ENCODE measurements at regions not wholly inside any gene's neighbourhood (a gene's known extent, or its start where the extent isn't known, plus 50 kb on each side); places are given as distances from the start of the nearest gene placed in this dataset.
"Not testable (repeated sequence)": the region's sequence is repeated elsewhere in the genome, so short reads cannot be mapped to it uniquely, and the experiment has no call there.

DNA sequence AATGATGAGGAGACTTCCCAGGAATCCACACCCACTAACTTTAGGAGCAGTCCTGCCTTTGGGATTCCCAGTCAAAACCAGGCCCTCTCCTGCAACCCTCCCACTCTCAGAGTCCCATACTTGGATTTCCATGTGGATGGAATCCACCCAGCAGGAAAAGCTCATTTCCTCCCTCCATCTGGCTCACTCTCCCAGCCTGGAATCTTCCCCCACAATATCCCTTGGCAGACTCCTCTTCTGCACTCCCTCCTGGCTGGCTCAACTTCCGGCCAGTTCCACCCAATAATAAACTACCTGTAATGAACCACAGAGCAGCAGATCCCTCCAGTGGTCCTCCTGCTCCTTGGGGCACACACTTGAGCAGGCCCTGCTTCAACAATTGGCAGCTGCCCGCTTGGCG, 102.8 kb upstream of the EGLN3 start:
- Mint-ChIP-seq H3K27me3 (ENCODE audit: unreplicated experiment) (peaks cover 8% of the 10 kb centered on the region), H3K4me1 (ENCODE audit: unreplicated experiment) (peaks cover 25% of the 10 kb centered on the region), H3K27ac (ENCODE audit: unreplicated experiment) (peak overlapping the region; percentile 72), H3K9me3 (ENCODE audit: unreplicated experiment) (no peaks in the 10 kb centered on the region), H3K36me3 (ENCODE audit: low read depth, unreplicated experiment) (no peaks in the 10 kb centered on the region), H3K4me3 (ENCODE audit: unreplicated experiment) (no peak overlapping the region)
- TF ChIP-seq CTCF (IDR thresholded peaks at IDR 0.05; ENCODE audit: unreplicated experiment) = no peak
- DNase-seq (ENCODE audit: low spot score) = peak; percentile 11

DNA sequence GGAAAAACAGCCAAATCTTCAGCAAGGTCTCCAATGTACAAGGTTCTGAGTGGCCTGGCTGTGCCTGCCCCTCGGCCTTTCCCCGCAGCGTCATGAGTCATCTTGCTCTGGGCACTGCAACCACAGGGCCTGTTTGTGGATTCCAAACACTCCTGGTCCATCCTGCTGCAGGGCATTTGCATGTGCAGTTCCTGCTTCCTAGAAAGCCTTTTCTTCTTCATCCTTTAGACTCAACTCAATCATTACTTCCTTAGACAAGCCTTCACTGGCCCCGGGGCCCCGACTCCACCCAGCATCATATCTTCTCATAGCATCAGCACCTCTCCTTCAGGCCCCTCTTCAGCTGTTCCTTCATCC, 101.8 kb upstream of the EGLN3 start:
- Mint-ChIP-seq H3K36me3 (ENCODE audit: low read depth, unreplicated experiment) (no peaks in the 10 kb centered on the region), H3K4me1 (ENCODE audit: unreplicated experiment) (peaks cover 25% of the 10 kb centered on the region), H3K9me3 (ENCODE audit: unreplicated experiment) (no peaks in the 10 kb centered on the region), H3K4me3 (ENCODE audit: unreplicated experiment) (no peak overlapping the region), H3K27me3 (ENCODE audit: unreplicated experiment) (peaks cover 8% of the 10 kb centered on the region), H3K27ac (ENCODE audit: unreplicated experiment) (no peak overlapping the region)
- no peak for TF ChIP-seq CTCF (IDR thresholded peaks at IDR 0.05; ENCODE audit: unreplicated experiment)
- no peak for DNase-seq (ENCODE audit: low spot score)

DNA sequence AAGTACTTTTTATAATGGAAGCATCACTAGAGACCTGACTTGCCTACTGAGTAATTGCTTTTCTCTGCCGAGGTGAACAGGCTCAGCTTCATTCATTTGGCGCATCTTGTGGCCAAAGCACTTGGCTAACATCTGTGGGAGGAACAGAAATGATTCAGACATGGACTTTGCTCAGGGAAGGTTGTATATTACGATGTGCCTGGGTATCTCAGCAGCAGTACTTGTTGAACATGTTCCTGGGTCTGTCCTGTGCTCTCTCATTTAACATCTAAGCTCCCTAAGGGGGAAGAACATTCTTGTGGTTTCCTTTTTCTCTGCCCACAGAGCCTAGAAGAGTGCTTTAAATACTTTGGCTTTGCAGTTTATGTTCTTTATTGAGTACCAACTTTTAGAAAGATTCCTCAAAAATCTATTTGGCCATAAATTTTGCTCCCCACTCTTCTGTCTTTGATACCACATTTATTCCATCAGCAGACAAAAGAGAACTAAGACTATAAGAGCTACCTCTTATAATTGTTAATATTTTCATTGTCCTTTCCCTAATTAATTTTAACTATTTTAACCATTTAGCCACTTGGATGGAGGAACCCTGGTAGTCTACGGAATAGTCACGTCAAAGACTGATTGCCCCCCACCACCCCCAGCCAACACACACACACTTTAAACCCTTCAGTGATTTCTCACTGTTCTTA, 101.2 kb upstream of the EGLN3 start:
- H3K4me1 Mint-ChIP-seq (ENCODE audit: unreplicated experiment) = peaks cover 25% of the 10 kb centered on the region
- DNase-seq (ENCODE audit: low spot score) = no peak
- no peak overlapping the region for H3K27ac Mint-ChIP-seq (ENCODE audit: unreplicated experiment)
- no peaks in the 10 kb centered on the region for H3K36me3 Mint-ChIP-seq (ENCODE audit: low read depth, unreplicated experiment)
- H3K9me3 Mint-ChIP-seq (ENCODE audit: unreplicated experiment) = no peaks in the 10 kb centered on the region
- peaks cover 8% of the 10 kb centered on the region for H3K27me3 Mint-ChIP-seq (ENCODE audit: unreplicated experiment)
- TF ChIP-seq CTCF (IDR thresholded peaks at IDR 0.05; ENCODE audit: unreplicated experiment) = no peak
- H3K4me3 Mint-ChIP-seq (ENCODE audit: unreplicated experiment) = no peak overlapping the region

GRCh38 chr14:34050606-34051005, 99.7 kb upstream of the EGLN3 start:
- no peak overlapping the region for H3K27ac Mint-ChIP-seq (ENCODE audit: unreplicated experiment)
- TF ChIP-seq CTCF (IDR thresholded peaks at IDR 0.05; ENCODE audit: unreplicated experiment) = no peak
- peaks cover 8% of the 10 kb centered on the region for H3K27me3 Mint-ChIP-seq (ENCODE audit: unreplicated experiment)
- no peaks in the 10 kb centered on the region for H3K36me3 Mint-ChIP-seq (ENCODE audit: low read depth, unreplicated experiment)
- DNase-seq (ENCODE audit: low spot score) = no peak
- H3K4me3 Mint-ChIP-seq (ENCODE audit: unreplicated experiment) = no peak overlapping the region
- H3K4me1 Mint-ChIP-seq (ENCODE audit: unreplicated experiment) = peaks cover 25% of the 10 kb centered on the region
- no peaks in the 10 kb centered on the region for H3K9me3 Mint-ChIP-seq (ENCODE audit: unreplicated experiment)

DNA sequence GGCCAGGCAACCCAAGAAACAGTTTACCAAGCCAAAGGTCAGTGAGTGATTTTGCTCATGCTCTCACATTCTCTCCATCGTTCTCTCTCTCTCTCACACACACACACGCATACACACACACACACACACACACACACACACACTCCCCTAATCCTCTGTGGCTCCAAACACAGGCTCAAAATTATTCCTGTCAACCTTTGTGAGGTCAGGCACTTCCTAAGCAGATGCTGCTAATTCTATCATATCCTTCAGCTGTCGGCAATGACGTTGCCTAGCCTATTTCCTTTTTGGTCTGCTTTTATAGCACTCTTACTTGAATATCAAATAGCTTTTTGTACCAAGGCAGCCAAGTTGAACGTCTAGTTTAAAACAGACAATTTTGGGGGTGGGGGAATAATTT, 98.9 kb upstream of the EGLN3 start:
- Mint-ChIP-seq H3K4me1 (ENCODE audit: unreplicated experiment) (peaks cover 19% of the 10 kb centered on the region), H3K9me3 (ENCODE audit: unreplicated experiment) (no peaks in the 10 kb centered on the region), H3K27me3 (ENCODE audit: unreplicated experiment) (peaks cover 8% of the 10 kb centered on the region), H3K27ac (ENCODE audit: unreplicated experiment) (peak overlapping the region; percentile 0), H3K36me3 (ENCODE audit: low read depth, unreplicated experiment) (no peaks in the 10 kb centered on the region), H3K4me3 (ENCODE audit: unreplicated experiment) (no peak overlapping the region)
- no peak for TF ChIP-seq CTCF (IDR thresholded peaks at IDR 0.05; ENCODE audit: unreplicated experiment)
- no peak for DNase-seq (ENCODE audit: low spot score)

DNA sequence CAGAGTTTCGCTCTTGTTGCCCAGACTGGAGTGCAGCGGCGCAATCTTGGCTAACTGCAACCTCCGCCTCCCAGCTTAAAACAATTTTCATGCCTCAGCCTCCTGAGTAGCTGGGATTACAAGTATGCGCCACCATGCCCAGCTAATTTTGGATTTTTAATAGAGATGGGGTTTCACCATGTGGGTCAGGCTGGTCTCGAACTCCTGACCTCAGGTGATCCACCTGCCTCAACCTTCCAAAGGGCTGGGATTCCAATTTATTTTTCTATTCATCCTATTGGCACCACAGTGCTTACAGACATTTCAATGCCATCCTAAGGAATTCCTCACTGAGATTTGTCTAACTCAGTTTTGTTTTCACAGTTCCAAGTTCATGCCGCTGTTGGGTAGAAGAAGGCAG, 98.3 kb upstream of the EGLN3 start:
- H3K27ac Mint-ChIP-seq (ENCODE audit: unreplicated experiment); DNase-seq (ENCODE audit: low spot score); H3K9me3 Mint-ChIP-seq (ENCODE audit: unreplicated experiment); H3K36me3 Mint-ChIP-seq (ENCODE audit: low read depth, unreplicated experiment); H3K4me3 Mint-ChIP-seq (ENCODE audit: unreplicated experiment); H3K27me3 Mint-ChIP-seq (ENCODE audit: unreplicated experiment): not testable (repeated sequence)
- peaks cover 16% of the 10 kb centered on the region for H3K4me1 Mint-ChIP-seq (ENCODE audit: unreplicated experiment)
